ENCODE measurements at regions not wholly inside any gene's neighbourhood (a gene's known extent, or its start where the extent isn't known, plus 50 kb on each side); places are given as distances from the start of the nearest gene placed in this dataset.

DNA sequence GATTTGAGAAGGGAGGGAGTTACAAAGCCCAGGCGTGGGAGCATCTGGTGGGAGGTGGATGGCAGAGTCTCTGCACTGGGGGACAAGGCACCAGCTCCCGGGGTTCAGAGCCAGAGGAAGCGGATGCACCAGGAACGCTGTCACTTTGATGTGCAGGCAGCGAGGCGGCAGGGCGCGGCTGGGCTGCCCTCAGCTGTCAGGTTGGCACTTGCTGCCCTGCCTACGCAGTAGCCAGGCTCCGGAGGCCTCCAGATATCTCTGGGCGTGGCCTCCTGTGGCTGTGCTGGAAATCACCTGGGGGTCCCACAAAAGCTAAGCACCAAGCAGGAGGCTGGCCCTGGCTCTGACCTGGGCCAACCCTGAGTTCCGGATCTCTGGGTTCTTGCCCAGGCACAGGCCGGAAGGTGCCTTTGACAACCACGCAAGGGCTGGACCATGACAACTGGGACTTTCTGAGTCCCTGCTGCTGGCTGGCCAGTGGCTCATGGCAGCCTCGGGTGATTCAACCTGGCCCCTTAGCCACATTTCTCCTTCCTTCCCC, 62.1 kb upstream of the MAP1LC3B2 start:
- DNase-seq = no peak

DNA sequence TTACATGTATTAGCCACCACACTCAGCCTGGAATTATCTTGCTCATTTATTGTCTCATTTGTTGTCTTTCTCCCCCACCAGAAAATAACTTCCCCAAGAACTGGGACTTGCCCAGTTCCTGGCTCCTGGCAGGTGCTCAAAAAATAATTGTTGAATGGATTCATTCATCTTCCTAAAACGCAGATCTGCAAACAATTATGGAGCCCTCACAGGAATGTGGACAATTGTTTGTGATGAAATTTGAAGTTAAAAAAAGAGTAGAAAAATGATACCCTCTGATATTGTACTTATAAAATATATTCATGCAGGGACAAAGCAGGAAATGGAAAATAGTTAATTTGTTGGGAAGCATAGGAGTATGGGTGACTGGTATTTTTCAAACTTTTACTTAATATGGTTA, 60.7 kb upstream of the MAP1LC3B2 start:
- no peak for DNase-seq

DNA sequence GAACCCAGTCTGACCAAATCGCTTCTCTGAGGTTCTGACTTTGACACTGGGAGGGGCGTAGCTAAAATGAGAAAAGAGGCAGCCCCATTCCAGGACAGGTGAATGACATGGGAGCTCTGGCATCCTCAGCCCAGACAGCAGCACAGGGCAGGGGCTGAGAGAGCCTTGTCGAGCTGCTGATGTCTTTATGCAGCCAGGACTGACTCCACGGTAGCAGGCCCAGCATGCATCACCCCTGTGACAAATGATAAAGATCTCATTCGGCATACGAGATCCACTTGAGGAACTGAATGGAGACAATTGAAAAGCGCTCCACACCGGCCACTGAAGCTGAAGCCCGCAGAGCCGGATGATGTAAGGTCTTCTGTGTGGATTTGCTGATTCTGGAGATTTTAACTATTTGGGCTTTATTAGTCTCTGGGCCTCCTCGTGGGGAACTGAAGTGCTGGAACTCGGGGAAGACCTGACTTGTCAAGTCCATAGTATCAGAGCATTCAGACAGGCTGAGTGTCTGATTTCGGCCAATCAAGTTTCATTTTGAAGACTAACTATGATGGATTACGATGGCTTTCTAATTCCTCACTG, 56.9 kb upstream of the MAP1LC3B2 start:
- DNase-seq = no peak

DNA sequence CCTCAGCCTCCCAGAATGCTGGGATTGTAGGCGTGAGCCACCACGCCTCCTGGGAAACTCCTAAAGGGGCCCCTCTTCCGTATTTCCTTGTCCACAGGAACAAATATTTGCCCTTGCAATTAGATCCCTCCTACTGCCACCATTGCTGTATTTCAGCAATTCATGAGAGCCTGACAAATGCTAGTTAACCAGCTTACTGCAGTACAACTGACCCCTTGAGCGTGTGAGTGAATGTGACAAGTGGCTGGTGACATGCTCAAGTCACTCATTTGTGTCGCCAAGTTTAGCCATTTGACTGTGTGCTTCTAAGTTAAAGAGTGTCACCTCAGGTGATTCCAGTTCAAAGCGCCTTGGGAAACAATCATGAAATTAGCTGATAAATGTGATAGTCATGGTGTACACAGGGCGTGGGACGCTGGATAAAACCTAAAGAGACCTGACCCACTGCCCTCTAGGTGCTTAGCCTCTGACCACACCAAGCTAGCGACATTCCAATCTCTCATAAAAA, 56.1 kb upstream of the MAP1LC3B2 start:
- no peak for DNase-seq

DNA sequence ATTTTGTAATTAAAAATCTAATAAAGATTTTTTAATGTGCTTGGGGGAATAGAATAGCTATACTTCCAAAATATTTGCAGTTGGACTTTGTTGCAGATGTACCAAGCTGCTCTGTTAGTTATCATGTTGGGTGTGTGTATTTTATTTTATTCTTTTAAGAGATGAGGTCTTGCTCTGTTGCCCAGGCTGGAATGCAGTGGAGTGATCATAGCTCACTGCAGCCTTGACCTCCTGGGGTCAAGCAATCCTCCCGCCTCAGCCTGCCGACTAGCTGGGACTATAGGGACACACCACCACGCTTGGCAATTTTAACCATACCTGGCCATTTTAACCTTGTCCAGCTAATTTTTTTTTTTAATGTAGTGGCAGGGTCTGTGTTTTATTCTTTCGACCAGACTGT, 54.7 kb upstream of the MAP1LC3B2 start:
- DNase-seq = no peak

DNA sequence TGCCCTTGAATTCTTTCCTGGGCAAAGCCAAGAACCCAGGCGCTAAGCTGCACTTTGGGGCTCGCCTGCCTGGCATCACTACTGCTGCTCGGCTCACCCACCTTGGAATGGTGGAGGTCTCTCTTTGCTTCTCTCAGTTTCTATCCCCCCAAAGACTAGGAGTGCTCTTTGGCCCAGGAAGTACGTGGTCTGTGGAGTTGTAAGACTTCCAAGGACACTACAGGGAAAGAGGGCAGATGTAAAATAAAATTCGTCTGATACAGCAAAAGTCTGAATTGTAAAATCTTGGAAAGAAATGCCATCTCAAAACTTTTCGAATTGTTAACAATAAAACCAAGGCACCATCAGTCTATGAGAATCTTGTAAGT, 52.5 kb upstream of the MAP1LC3B2 start:
- no peak for DNase-seq

DNA sequence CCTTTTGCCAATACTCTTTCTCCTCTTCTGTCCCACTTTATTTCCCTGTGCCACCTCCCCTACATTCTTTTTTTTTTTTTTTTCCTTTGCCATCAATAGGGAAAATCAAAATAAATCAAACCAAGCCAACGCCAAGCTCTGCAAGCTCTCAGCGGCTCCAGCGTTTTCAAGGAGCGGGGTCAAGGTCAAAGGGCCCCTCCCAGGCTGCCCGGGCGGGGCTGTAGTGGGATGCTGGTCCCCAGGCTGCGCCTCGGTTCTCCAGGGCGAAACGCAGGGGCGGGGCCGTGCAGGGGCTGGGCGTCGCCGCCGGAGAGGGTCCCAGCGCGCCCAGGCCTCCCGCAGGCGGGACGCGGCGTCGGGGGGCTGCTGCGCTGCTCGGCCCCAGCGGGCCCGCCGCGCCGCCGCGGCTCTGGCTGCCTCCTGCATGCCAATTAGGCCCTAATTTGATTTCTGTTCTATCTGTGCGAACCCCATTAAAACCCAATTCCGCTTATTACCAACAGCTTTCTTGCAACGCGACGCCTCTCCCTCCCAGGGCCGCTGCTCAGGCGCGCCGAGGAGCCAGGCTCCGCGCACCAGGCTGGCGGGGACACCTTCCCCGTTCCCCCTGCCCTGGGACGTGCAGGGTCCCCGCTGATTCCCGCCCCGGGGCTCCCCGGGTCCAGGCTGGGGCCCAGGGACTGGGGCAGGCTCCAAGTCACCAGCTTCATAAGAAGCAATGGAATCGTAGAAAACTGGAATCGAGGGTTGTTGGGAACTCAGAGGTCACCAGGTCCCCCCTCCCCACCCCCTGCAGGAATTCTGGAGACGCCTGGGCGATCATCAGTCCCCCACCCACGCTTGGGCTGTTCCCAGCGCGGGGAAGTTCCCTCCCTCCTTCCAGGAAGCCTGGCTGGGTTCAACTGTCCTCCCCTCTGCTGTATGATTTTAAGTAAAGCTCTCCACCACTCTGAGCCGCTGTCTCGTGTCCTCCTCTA, 50.7 kb upstream of the MAP1LC3B2 start:
- no peak for DNase-seq
